ENCODE measurements at regions not wholly inside any gene's neighbourhood (a gene's known extent, or its start where the extent isn't known, plus 50 kb on each side); places are given as distances from the start of the nearest gene placed in this dataset.

DNA sequence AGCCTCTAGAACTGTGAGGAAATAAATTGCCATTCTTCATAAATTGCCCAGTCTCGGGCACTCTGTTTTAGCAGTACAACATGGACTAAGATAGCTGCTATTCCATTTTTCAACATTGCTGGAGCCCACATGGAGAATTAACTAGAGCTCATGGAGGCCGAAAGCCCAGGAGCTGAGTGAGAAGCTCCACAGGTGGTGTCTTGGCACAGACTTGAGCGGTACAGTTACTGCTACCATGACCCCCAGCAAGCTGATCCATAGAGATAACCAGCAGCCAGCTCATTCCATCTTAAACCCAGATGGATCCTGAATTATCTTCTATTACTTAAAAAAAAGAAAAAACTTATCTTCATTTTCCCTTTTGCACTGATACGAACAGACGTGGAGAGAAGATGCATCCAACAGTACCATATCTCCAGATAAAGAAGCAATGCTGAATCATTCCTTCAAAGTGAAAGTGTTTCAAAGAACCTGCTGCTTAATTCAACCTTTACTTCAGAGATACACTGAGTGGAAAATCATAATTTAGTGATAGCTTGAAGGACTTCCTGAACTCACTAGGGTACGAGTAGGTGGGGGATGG lies 115.1 kb downstream of the SETD4 start:
- TF ChIP-seq, protein P1, sequence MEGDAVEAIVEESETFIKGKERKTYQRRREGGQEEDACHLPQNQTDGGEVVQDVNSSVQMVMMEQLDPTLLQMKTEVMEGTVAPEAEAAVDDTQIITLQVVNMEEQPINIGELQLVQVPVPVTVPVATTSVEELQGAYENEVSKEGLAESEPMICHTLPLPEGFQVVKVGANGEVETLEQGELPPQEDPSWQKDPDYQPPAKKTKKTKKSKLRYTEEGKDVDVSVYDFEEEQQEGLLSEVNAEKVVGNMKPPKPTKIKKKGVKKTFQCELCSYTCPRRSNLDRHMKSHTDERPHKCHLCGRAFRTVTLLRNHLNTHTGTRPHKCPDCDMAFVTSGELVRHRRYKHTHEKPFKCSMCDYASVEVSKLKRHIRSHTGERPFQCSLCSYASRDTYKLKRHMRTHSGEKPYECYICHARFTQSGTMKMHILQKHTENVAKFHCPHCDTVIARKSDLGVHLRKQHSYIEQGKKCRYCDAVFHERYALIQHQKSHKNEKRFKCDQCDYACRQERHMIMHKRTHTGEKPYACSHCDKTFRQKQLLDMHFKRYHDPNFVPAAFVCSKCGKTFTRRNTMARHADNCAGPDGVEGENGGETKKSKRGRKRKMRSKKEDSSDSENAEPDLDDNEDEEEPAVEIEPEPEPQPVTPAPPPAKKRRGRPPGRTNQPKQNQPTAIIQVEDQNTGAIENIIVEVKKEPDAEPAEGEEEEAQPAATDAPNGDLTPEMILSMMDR (IDR thresholded peaks at IDR 0.05): no peak
- no peak for TF ChIP-seq POLR2A (IDR thresholded peaks at IDR 0.05)

Data from heart left ventricle (tissue), 13 donors.